GM19023 (cell line): ENCODE measurements at regions not wholly inside any gene's neighbourhood (a gene's known extent, or its start where the extent isn't known, plus 50 kb on each side); places are given as distances from the start of the nearest gene placed in this dataset.
A peak's percentile ranks its signal among the peaks of the same experiment; 100 is the strongest.

Experiments
- ATAC-seq: cut with Tn5 transposase; IDR thresholded peaks from one replicate; pipeline ENCODE4 v1.9.1; 2021; ENCODE audit warnings: mild to moderate bottlenecking, moderate library complexity; ENCODE audit not compliant: unreplicated experiment

- ATAC-seq, result no peak
Observed at GRCh38 chr20:40925829-40926510, 102.7 kb upstream of the TOP1 start.

DNA sequence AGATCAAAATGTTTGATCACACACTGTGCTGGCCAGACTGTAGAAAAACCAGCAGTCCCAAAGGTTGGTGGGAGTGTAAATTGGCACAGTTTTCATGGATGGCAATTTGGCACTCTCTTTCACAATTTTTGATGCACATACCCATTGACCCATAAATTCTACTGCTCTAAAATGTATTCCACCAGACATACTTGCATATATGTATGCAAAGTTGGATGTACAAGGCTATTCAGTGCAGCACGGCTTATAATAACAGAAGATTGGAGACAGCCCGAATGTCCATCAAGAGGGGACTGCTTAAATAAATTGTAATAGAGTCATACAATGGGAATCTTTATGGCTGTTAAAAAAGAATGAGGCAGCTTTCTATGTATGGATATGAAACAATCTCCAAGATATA, 101.7 kb upstream of the TOP1 start:
- no peak for ATAC-seq

GRCh38 chr20:40930561-40930960, 98.1 kb upstream of the TOP1 start:
- ATAC-seq, result no peak

DNA sequence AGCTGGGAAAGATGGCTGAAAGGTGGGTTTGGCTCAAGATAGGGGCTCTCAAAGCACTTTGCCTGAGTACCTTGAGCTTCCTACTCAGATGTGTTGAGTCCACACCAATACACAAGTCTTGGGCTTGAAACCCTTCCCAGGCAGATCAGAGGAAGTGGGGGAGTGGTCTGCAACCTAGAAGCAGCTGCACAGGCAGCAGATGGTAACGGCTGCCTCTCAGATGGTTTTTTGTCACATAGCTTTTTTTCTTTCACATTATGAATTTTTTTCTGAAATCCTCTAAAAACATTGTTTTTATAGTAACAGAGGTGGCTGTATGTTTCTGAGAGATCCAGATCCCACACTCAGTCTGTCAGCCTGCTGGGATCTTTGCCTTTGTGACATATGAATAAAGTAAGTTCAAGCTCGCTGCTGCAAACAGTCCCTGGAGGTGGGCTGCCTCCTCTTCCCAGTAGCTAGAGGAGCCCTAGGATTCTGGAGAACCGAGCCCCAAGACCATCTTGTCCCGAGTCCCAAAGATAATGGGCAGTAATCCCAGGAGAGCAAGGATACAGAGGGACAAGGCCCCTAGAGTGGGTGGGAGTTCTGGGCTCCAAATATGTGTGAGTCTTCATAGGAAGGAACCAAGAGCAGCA, 97.1 kb upstream of the TOP1 start:
- no peak for ATAC-seq

GRCh38 chr20:40932436-40932835, 96.2 kb upstream of the TOP1 start:
- ATAC-seq, result no peak

- no peak for ATAC-seq
Observed at GRCh38 chr20:40933758-40934157, 94.9 kb upstream of the TOP1 start.

DNA sequence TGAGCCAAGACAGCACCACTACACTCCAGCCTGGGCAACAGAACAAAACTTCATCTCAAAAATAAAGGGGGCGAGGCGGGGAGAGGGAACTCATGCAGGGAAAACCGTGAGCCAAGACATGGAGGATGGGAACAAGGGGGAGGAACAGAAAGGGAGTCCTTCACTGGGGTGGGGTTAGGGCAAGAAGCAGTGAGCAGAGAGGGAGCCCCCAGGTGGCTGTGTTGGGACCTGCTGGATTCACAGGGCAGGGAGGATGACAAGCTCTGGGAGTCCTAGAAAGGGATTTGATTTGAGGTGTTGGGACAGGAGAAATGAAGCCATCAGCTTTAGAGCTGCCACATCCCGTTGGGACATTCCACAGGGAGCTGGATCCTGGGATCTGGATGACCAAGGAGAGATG, 90.6 kb upstream of the TOP1 start:
- ATAC-seq, result no peak

- ATAC-seq, result no peak
Observed at GRCh38 chr20:40939667-40940066, 89.0 kb upstream of the TOP1 start.

DNA sequence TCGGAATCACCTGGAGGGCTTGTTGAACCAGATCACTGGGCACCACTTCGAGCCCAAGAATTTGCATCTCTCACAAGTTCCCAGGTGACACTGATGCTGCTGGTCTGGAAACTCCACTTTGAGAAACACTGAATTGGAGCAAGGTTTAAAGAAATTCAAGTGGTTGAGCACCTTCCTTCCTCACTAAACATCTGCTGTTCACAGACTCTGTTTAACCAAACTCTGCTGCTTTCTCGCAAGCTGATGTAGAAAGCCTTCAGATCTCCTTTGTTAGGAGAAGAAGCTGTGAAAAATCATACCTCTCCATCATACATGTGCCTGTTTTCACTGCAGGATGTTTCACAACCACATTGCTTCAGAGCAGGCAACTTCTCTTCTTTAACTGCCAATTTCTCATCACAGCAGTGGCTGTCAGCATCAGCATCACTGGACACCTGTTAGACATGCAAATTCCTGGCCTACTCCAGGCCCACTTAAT, 87.5 kb upstream of the TOP1 start:
- peak; percentile 60 for ATAC-seq

DNA sequence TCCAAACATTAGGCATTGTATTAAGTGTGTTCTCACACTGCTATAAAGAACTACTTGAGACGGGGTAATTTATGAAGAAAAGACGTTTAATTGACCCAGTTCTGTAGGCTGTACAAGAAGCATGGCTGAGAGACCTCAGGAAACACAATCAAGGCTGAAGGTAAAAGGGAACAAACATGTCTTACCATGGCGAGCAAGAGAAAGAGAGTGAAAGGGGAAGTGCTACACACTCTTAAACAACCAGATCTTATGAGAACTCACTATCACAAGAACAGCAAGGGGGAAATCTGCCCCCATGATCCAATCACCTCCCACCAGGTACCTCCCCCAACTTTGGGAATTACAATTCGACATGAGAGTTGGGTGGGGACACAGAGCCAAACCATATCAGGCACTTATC, 86.6 kb upstream of the TOP1 start:
- ATAC-seq, result no peak

- no peak for ATAC-seq
Observed at GRCh38 chr20:40942775-40943174, 85.8 kb upstream of the TOP1 start.

- ATAC-seq, result no peak
Observed at GRCh38 chr20:40943591-40943990, 85.0 kb upstream of the TOP1 start.

DNA sequence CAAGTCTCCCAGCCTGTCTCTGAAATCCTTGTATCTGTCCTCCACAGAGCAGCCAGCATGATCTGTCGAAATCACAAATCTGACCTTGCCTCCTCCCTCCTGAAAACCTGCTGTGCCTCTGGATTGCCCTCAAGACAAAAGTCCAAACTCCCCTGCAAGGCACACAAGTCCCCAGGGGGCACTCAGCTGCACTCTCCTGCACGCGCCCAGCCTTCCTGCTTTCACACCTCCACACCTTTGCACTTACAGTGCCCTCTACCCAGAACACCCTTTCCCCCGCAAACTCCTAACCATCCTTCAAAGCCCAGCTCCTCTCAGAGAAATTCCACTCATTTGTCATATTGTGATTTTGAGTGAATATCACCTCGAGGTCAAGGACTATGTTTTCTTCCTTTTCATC, 83.4 kb upstream of the TOP1 start:
- no peak for ATAC-seq

GRCh38 chr20:40945754-40946450, 82.7 kb upstream of the TOP1 start:
- ATAC-seq, result no peak

DNA sequence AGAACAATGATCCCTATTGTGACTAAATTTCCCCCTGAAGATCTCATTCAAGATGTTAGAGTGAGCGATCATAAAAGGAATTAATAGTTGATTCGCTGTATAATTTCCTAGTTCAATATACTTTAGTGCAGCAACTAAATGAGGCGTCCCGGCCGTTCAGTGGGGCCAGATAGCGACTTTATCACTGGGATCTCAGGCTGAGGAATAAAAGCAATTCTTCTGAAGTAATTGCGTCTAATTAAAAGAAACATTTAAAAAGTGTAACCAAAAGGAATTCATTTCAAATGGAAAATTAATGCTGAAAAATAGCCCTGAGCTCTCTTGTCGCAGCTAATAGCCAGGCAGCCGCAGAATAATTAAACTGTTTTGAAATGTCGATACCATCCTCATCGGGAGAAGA, 82.2 kb upstream of the TOP1 start:
- ATAC-seq, result no peak

- ATAC-seq, result no peak
Observed at GRCh38 chr20:40948465-40949267, 80.0 kb upstream of the TOP1 start.

DNA sequence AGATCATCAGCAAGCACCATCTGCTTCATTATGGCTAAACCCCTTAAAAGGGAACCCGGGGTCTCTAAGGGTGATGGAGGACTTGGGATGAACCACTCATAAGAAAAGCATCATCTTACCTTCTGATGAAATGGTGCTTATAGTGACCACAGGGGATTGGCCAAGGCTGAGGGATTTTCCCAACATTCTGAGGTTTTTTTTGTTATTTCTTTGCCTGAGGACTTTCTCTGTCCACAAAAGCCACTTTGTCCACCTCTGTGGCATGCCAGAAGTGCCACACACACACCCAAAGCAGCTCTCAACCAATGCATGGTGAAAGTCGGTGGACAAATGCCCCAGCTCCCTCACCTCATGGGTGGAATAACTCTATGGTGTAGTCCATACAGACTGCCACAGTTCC, 79.3 kb upstream of the TOP1 start:
- ATAC-seq, result no peak

DNA sequence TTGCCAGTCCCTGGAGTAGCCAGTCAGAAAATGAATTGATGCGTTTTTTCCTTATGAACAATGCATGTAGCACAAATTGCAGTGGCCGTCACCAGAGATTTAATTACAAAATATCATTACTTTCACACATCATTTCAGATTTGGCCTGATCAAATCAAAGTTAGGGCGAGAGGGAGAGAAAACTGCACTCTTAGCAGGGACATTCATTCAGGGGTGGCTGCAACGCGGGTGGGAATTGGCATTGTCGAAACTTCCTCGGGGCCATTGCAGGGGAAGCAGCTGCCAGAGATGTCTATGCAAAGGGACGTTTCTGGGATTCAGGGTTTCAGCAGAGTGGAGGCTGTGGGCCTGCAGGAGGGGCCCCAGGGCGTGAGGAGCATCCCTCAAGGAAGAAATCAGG, 76.5 kb upstream of the TOP1 start:
- ATAC-seq, result no peak

- no peak for ATAC-seq
Observed at GRCh38 chr20:40953416-40953815, 75.2 kb upstream of the TOP1 start.

DNA sequence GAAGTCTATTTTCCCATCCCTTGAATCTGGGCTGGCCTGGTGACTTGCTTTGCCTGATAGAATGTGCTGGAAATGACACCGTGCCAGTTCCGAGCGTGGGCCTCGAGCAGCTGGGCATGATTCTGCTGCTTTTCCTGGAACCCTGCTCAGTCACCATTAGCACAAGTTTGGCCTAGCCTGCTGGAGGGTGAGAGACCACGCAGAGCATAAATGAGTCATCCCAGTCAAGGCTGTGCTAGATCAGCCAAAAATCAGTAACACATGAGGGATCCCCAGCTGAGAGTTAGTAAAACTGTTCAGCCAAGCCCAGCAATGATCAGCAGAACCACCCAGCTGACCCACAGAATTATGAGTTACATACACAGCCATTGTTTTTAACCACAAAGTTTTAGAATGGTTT, 74.8 kb upstream of the TOP1 start:
- ATAC-seq, result no peak

- ATAC-seq, result no peak
Observed at GRCh38 chr20:40954521-40955165, 74.0 kb upstream of the TOP1 start.
